AG04450 (cell line): ENCODE measurements at regions not wholly inside any gene's neighbourhood (a gene's known extent, or its start where the extent isn't known, plus 50 kb on each side); places are given as distances from the start of the nearest gene placed in this dataset.

Experiments
- CTCF ChIA-PET: fragments of 300-600, 350-600 bp; formaldehyde crosslinking; extraction: SDS; loops from one replicate; lab custom pipeline; 2022; ENCODE audit warnings: antibody characterized with exemption, inconsistent platforms; lab: Charles Lee
- POLR2A ChIA-PET: fragments of 350-600 bp; formaldehyde crosslinking; extraction: SDS; loops from one replicate; lab custom pipeline; 2021; ENCODE audit warnings: antibody characterized with exemption, inconsistent platforms; lab: Yijun Ruan, JAX
- DNase-seq: peaks from one replicate; pipeline ENCODE4 v3.0.0-alpha.2; 2011; ENCODE audit warnings: low read depth, low spot score
- H3K27ac ChIP-seq: one replicate; pipeline ENCODE4 v1.5.1; 2012; ENCODE audit warnings: low read depth, low read length, control low read depth
- H3K27me3 ChIP-seq: one replicate; pipeline ENCODE4 v1.6.0; 2012; ENCODE audit warnings: low read length; ENCODE audit not compliant: control insufficient read depth, insufficient read depth
- H3K4me3 ChIP-seq: 2 replicates; pipeline ENCODE4 v1.5.1; 2011; ENCODE audit warnings: mild to moderate bottlenecking, low read depth, low read length, control low read depth
- H3K9me3 ChIP-seq: 2 replicates; pipeline ENCODE4 v1.5.1; 2012; ENCODE audit warnings: low read length; ENCODE audit not compliant: control insufficient read depth, insufficient read depth
- CTCF ChIP-seq: IDR thresholded peaks from 2 replicates; pipeline ENCODE4 v1.5.1; 2011; ENCODE audit warnings: low read depth, low read length, control low read depth, inconsistent platforms

GRCh38 chr1:83023212-83023611, 975.7 kb downstream of the TTLL7 start:
- Histone ChIP-seq H3K27ac (no peak overlapping the region), H3K4me3 (no peak overlapping the region), H3K9me3 (no peaks in the 10 kb centered on the region), H3K27me3 (no peaks in the 10 kb centered on the region)
- no peak for TF ChIP-seq CTCF
- ChIA-PET CTCF (no interaction called here), POLR2A (no interaction called here)
- DNase-seq, result no peak

GRCh38 chr1:83022206-83022605, 976.7 kb downstream of the TTLL7 start:
- DNase-seq, result no peak
- Histone ChIP-seq H3K9me3 (no peaks in the 10 kb centered on the region), H3K27ac (no peak overlapping the region), H3K27me3 (no peaks in the 10 kb centered on the region), H3K4me3 (no peak overlapping the region)
- CTCF ChIA-PET, result no interaction called here
- TF ChIP-seq CTCF, result no peak
- POLR2A ChIA-PET, result no interaction called here

GRCh38 chr1:83017701-83018100, 981.2 kb downstream of the TTLL7 start:
- H3K9me3 ChIP-seq, result no peaks in the 10 kb centered on the region
- CTCF ChIA-PET, result no interaction called here
- POLR2A ChIA-PET, result no interaction called here
- H3K27ac ChIP-seq, result no peak overlapping the region
- no peak overlapping the region for H3K4me3 ChIP-seq
- DNase-seq, result no peak
- H3K27me3 ChIP-seq, result no peaks in the 10 kb centered on the region
- TF ChIP-seq CTCF, result no peak

GRCh38 chr1:83017276-83017675, 981.7 kb downstream of the TTLL7 start:
- ChIA-PET CTCF (no interaction called here), POLR2A (no interaction called here)
- no peak for DNase-seq
- TF ChIP-seq CTCF, result no peak
- Histone ChIP-seq H3K27me3 (no peaks in the 10 kb centered on the region), H3K4me3 (no peak overlapping the region), H3K27ac (no peak overlapping the region), H3K9me3 (no peaks in the 10 kb centered on the region)

GRCh38 chr1:83016354-83016849, 982.5 kb downstream of the TTLL7 start:
- no peaks in the 10 kb centered on the region for H3K27me3 ChIP-seq
- no peak for TF ChIP-seq CTCF
- ChIA-PET POLR2A (no interaction called here), CTCF (no interaction called here)
- H3K9me3 ChIP-seq, result no peaks in the 10 kb centered on the region
- no peak for DNase-seq
- H3K4me3 ChIP-seq, result no peak overlapping the region
- no peak overlapping the region for H3K27ac ChIP-seq
